ENCODE measurements at regions not wholly inside any gene's neighbourhood (a gene's known extent, or its start where the extent isn't known, plus 50 kb on each side); places are given as distances from the start of the nearest gene placed in this dataset.
"Not testable (repeated sequence)": the region's sequence is repeated elsewhere in the genome, so short reads cannot be mapped to it uniquely, and the experiment has no call there.

DNA sequence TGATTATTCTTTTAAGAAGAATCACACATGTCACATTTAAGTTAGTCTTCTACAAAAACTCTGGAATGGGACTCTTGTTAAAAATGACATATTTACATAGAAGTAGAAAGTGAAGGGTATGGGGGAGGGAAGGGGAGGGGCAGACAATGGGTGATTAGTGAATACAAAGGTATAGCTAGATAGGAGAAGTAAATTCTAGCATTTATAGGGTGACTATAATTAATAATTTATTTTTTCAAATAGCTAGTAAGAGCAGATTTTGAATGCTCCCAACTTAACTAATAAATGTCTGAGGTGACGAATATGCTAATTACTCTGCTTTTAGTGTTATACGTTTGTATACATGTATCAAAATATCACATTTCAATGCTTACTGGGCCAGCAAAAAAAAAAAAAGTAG lies 59.4 kb downstream of the BLTP3B start:
- H3K4me3 Mint-ChIP-seq, result no peak overlapping the region
- CTCF ChIA-PET, result no interaction called here
- H3K36me3 Mint-ChIP-seq, result peaks cover 48% of the 10 kb centered on the region
- DNase-seq, result no peak
- no peaks in the 10 kb centered on the region for H3K27me3 Mint-ChIP-seq
- no peaks in the 10 kb centered on the region for H3K4me1 Mint-ChIP-seq
- no peak overlapping the region for H3K27ac Mint-ChIP-seq
- peaks cover 21% of the 10 kb centered on the region for H3K9me3 Mint-ChIP-seq

DNA sequence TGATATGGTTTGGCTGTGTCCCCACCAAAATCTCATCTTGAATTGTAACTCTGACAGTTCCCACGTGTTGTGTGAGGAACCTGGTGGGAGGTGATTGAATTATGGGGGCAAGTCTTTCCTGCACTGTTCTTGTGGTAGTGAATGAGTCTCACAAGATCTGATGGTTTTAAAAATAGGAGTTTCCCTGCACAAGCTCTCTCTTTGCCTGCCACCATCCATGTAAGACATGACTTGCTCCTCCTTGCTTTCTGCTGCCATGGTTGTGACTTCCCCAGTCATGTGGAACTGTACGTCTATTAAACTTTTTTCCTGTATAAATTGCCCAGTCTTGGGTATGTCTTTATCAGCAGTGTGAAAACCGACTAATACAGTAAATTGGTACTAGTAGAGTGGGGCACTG lies 63.9 kb downstream of the BLTP3B start:
- H3K27me3 Mint-ChIP-seq, CTCF ChIA-PET, H3K27ac Mint-ChIP-seq, DNase-seq, H3K4me1 Mint-ChIP-seq, H3K4me3 Mint-ChIP-seq: not testable (repeated sequence)
- peaks cover 50% of the 10 kb centered on the region for H3K36me3 Mint-ChIP-seq
- peaks cover 21% of the 10 kb centered on the region for H3K9me3 Mint-ChIP-seq

DNA sequence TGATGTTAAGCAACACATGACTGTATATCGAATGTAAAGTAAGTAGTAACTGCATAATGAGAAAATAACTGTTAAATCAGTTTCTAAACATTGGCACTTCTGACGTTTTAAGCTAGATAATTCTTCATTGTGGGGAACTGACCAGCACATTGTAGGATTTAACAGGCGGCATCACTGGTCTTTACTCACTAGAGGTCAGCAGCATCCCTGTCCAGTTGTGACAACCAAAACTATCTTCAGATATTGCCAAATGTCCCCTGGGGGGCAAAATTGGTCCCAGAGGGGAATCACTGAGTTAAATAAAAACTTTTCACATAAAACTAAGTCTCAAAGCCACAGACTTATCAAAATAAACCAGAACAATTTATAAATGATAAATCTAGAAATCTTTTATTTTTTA lies 65.3 kb downstream of the BLTP3B start:
- CTCF ChIA-PET, result no interaction called here
- H3K4me3 Mint-ChIP-seq, result no peak overlapping the region
- H3K27me3 Mint-ChIP-seq, result no peaks in the 10 kb centered on the region
- no peaks in the 10 kb centered on the region for H3K4me1 Mint-ChIP-seq
- H3K27ac Mint-ChIP-seq, result no peak overlapping the region
- H3K36me3 Mint-ChIP-seq, result peaks cover 44% of the 10 kb centered on the region
- DNase-seq, result no peak
- H3K9me3 Mint-ChIP-seq, result peaks cover 21% of the 10 kb centered on the region

DNA sequence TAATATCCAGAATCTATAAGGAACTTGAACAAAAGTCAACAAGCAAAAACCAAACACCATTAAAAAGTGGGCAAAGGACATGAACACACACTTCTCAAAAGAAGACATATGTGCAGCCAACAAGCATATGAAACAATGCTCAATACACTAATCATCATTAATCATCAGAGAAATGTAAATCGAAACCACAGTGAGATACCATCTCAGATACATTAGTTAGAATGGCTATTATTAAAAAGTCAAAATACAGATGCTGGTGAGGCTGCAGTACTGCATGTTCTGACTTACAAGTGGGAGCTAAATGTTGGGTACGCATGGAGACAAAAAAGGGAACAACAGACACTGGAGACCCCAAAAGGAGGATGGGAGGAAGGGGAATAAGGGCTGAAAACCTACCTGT lies 67.1 kb downstream of the BLTP3B start:
- H3K4me3 Mint-ChIP-seq, result no peak overlapping the region
- peaks cover 11% of the 10 kb centered on the region for H3K9me3 Mint-ChIP-seq
- no peaks in the 10 kb centered on the region for H3K27me3 Mint-ChIP-seq
- H3K27ac Mint-ChIP-seq, result no peak overlapping the region
- DNase-seq, result no peak
- H3K36me3 Mint-ChIP-seq, result peaks cover 27% of the 10 kb centered on the region
- CTCF ChIA-PET, result no interaction called here
- H3K4me1 Mint-ChIP-seq, result no peaks in the 10 kb centered on the region

DNA sequence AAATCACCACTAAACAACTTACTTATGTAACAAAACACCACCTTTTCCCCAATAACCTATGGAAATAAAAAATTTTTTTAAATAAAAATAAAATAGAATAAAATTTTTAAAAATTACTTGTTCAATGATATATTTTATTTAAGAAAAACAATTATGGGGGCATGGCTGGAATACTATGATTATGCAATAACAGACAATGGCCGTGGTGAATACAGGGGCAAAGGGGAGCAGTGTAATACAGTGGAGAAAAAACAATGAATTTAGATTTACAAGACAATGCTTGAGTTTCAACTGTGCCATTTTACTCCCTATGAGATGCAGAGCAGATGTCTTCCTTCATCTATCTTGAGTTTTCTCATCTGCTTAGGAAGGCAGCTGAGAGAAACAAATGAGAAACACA lies 72.9 kb downstream of the BLTP3B start:
- DNase-seq, result no peak
- H3K36me3 Mint-ChIP-seq, result peaks cover 46% of the 10 kb centered on the region
- CTCF ChIA-PET, result no interaction called here
- H3K27me3 Mint-ChIP-seq, result no peaks in the 10 kb centered on the region
- peaks cover 14% of the 10 kb centered on the region for H3K9me3 Mint-ChIP-seq
- H3K4me1 Mint-ChIP-seq, result no peaks in the 10 kb centered on the region
- no peak overlapping the region for H3K27ac Mint-ChIP-seq
- no peak overlapping the region for H3K4me3 Mint-ChIP-seq

DNA sequence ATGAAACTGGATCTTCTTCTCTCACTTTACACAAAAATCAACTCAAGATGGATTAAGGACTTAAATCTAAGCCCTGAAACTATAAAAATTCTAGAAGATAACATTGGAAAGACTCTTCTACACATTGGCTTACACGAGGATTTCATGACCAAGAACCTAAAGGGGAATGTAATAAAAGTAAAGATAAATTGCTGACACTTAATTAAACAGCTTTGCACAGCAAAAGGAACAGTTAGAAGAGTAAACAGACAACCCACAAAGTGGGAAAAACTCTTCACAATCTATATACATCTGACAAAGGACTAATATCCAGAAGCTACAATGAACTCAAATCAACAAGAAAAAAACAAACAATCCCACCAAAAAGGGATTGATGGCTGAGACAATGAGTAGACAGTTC lies 74.4 kb downstream of the BLTP3B start:
- DNase-seq, result no peak
- Mint-ChIP-seq H3K4me1 (no peaks in the 10 kb centered on the region), H3K36me3 (peaks cover 52% of the 10 kb centered on the region), H3K4me3 (no peak overlapping the region), H3K27ac (no peak overlapping the region), H3K9me3 (peaks cover 14% of the 10 kb centered on the region), H3K27me3 (no peaks in the 10 kb centered on the region)
- CTCF ChIA-PET, result no interaction called here

DNA sequence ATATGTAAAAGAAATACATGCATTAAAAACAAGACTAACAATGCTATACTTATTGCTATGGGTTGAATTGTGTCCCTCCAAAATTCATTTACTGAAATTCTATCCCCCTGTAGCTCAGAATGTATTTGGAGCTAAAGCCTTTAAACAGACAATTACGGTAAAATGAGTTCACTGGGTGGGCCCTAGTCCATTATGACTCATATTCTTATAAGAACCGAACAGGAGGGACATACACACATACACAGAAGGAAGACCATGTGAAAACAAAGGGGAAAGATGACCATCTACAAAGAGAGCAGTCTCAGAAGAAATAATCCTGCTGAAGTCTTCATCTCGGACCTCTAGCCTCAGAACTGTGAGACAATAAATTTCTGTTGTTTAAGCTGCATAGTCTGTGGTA lies 77.1 kb upstream of the ANKS1B start:
- Mint-ChIP-seq H3K4me3 (no peak overlapping the region), H3K36me3 (peaks cover 39% of the 10 kb centered on the region), H3K9me3 (peaks cover 8% of the 10 kb centered on the region), H3K27ac (no peak overlapping the region), H3K27me3 (no peaks in the 10 kb centered on the region), H3K4me1 (no peaks in the 10 kb centered on the region)
- CTCF ChIA-PET, result no interaction called here
- DNase-seq, result no peak

DNA sequence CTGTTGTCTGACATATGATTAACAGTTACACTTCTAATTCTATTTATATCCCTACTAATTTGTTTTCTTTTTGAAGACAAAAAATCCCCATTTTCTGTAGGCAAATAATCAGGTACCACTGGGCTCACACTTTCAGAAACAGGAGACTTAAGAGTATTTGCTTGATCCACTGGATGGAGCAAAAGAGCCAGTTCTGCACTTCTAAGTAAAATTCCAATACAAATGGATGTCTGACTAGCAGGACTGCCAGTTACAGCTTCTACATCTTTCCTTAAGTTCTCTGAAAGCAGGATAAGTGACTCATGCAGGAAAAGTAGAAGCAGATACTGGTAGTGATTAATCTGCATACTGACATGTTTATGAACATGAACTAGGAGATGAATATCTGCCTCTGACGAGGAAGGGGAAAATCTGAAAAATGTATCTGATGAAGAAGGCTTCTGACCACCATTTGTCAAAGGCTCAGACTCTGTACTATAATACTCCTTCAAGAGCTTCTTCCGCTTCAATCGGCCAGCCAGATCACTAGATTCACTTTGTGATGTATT lies 73.8 kb upstream of the ANKS1B start:
- no peak for DNase-seq
- Mint-ChIP-seq H3K27ac (no peak overlapping the region), H3K4me3 (no peak overlapping the region), H3K4me1 (no peaks in the 10 kb centered on the region), H3K36me3 (peaks cover 22% of the 10 kb centered on the region), H3K9me3 (no peaks in the 10 kb centered on the region), H3K27me3 (no peaks in the 10 kb centered on the region)
- CTCF ChIA-PET, result no interaction called here

DNA sequence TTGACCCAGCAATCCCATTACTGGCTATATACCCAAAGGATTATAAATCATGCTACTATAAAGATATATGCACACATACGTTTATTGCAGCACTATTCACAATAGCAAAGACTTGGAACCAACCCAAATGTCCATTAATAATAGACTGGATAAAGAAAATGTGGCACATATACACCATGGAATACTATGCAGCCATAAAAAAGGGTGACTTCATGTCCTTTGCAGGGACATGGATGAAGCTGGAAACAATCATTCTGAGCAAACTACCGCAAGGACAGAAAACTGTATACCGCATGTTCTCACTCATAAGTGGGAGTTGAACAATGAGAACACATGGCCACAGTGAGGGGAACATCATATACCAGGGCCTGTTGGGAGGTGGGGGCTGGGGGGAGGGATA lies 61.5 kb upstream of the ANKS1B start:
- H3K9me3 Mint-ChIP-seq, H3K27me3 Mint-ChIP-seq, H3K27ac Mint-ChIP-seq, H3K4me3 Mint-ChIP-seq, DNase-seq, H3K4me1 Mint-ChIP-seq, CTCF ChIA-PET: not testable (repeated sequence)
- H3K36me3 Mint-ChIP-seq, result peaks cover 61% of the 10 kb centered on the region

DNA sequence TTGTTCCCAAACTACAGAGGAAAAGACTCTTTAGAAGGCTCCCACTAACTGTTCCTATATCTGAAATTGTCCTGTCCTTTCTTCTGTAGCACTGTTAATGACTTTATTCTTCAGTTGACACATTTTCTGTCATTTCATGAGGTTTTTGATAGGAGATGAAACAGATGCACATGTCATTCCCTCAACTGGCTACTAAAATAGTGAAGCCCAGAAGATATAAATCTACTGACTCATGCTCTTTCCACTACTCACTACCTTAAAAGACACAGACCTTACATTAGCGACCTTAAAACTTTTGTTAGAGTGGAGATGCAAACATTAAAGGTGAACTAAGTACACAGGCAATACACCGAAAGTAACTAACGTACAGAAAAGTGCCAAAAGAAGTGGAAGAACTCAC lies 59.5 kb upstream of the ANKS1B start:
- CTCF ChIA-PET, result no interaction called here
- Mint-ChIP-seq H3K9me3 (no peaks in the 10 kb centered on the region), H3K4me1 (no peaks in the 10 kb centered on the region), H3K27ac (no peak overlapping the region), H3K36me3 (peaks cover 57% of the 10 kb centered on the region), H3K4me3 (no peak overlapping the region), H3K27me3 (no peaks in the 10 kb centered on the region)
- no peak for DNase-seq

DNA sequence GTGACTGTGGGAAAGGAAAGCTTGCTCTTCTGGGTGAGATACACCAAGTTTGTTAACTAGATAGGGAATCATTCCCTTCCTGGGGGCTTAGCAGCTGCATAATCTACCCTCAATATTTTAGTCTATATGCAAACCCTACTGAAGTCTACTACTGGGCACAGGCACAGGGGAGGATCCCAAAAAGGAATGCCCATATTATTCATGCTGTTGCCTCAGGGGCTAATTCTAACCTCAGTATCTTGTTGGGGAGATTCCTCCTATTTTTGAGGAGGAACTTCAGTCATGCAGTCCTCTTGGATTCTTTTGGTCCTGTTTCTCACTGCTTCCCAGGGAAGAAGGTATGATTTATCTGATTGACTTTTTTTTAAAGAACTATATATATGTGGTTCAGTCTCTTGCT lies 58.9 kb upstream of the ANKS1B start:
- CTCF ChIA-PET, result no interaction called here

More for the DNA sequence above, 58.9 kb upstream of the ANKS1B start:
- H3K4me1 Mint-ChIP-seq, result no peaks in the 10 kb centered on the region
- H3K36me3 Mint-ChIP-seq, result peaks cover 53% of the 10 kb centered on the region
- H3K9me3 Mint-ChIP-seq, result no peaks in the 10 kb centered on the region
- no peak overlapping the region for H3K4me3 Mint-ChIP-seq
- H3K27ac Mint-ChIP-seq, result no peak overlapping the region
- no peak for DNase-seq
- no peaks in the 10 kb centered on the region for H3K27me3 Mint-ChIP-seq

All from activated naive CD4-positive, alpha-beta T cell treated with anti-CD3 and anti-CD28 coated beads, Interleukin-2, amount 10 ng/mL, durations not matched to agents 7 days and 5 days (primary cell).